ENCODE measurements at regions not wholly inside any gene's neighbourhood (a gene's known extent, or its start where the extent isn't known, plus 50 kb on each side); places are given as distances from the start of the nearest gene placed in this dataset.

DNA sequence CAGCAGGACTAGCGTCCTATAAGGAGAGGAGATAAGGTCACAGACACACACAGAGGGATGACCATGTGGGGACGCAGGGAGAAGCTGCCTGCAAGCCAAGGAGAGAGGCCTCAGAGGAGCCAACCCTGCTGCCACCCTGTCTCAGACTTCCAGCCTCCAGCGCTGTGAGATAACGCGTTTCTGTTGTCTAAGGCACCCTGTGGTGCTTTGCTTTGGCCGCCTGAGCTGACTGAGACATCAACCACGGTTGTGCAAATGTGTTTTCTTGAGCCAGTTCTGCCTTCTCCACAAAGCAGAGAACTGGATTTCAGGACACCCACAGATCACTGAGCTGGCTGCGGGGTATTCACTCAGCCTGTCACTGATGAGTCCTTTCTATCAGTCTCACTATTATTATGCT, 149.1 kb downstream of the NXNL2 start:
- no peak overlapping the region for H3K27ac ChIP-seq
- TF ChIP-seq, protein P1, sequence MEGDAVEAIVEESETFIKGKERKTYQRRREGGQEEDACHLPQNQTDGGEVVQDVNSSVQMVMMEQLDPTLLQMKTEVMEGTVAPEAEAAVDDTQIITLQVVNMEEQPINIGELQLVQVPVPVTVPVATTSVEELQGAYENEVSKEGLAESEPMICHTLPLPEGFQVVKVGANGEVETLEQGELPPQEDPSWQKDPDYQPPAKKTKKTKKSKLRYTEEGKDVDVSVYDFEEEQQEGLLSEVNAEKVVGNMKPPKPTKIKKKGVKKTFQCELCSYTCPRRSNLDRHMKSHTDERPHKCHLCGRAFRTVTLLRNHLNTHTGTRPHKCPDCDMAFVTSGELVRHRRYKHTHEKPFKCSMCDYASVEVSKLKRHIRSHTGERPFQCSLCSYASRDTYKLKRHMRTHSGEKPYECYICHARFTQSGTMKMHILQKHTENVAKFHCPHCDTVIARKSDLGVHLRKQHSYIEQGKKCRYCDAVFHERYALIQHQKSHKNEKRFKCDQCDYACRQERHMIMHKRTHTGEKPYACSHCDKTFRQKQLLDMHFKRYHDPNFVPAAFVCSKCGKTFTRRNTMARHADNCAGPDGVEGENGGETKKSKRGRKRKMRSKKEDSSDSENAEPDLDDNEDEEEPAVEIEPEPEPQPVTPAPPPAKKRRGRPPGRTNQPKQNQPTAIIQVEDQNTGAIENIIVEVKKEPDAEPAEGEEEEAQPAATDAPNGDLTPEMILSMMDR (IDR thresholded peaks at IDR 0.05), result no peak
- no peak for TF ChIP-seq ZFX (IDR thresholded peaks at IDR 0.05; ENCODE audit: borderline replicate concordance)

DNA sequence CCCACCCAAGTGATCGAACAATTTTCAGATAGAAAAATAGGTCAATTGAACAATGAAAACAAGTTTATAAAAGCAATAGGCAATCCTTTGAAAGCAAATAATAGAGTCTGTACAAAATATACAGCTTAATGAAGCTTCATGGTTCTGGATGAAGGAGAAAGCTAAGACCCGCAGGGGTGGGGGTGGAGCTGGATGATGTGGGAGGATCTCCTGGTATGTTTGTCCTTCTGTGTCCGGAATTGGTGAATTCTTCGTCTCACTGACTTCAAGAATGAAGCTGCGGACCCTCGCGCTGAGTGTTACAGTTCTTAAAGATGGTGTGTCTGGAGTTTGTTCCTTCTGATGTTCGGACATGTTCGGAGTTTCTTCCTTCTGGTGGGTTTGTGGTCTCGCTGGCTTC, 149.9 kb downstream of the NXNL2 start:
- TF ChIP-seq ZFX (IDR thresholded peaks at IDR 0.05; ENCODE audit: borderline replicate concordance), result no peak
- TF ChIP-seq, protein P1 (IDR thresholded peaks at IDR 0.05), result no peak

DNA sequence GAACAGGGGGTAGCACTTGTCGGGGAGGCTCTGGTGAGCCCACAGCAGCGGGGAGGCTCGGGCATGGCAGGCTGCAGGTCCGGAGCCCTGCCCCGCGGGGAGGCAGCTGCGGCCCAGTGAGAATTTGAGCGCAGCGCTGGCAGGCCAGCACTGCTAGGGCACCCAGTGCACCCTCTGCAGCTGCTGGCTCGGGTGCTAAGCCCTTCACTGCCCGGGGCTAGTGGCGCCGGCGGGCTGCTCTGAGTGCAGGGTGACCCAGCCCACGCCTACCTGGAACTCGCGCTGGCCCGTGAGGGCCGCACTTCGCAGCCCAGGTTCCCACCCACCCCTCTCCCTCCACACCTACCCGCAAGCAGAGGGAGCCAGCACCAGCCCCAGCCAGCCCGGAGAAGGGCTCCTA, 151.0 kb downstream of the NXNL2 start:
- no peak overlapping the region for H3K27ac ChIP-seq
- TF ChIP-seq ZFX (IDR thresholded peaks at IDR 0.05; ENCODE audit: borderline replicate concordance), result no peak
- TF ChIP-seq, protein P1 (IDR thresholded peaks at IDR 0.05), result no peak

More for the DNA sequence above, 149.9 kb downstream of the NXNL2 start:
- no peak overlapping the region for H3K27ac ChIP-seq

DNA sequence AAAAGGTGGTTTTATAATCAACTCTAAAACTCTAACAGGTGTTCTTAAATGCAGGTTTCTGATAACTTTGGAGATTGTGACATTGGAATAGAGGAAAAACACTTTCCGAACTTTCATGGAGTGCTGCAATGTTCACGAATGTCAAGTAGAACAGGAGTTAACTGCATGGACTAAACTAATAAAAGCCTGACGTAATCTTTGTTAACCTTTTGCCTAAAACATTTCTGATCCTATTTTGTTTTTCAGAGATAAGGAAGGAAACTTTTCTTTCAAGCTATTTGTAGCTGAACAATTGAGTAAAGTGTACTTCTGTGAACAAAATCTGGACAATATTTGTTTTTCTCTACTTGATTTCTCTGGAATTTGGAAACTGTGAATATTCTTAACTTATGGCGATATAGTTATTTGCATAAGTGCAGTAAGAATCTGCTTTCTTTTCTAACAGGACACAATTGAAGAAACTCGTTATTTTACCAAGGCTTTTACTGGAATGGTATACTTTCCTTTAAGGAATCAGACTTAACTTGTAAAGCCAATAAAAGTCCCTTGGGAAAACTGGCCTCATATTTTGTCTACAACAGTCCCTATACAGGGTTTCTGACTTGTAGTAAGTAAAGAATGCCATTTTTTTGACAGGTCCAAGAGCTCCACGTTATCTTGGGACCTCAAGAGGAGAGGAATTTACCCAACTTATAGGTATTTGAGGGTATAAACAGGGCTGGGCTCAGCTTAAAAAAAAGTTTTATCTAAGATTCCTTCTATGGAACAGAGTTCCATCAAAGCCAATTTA, 154.7 kb downstream of the NXNL2 start:
- no peak for TF ChIP-seq ZFX (IDR thresholded peaks at IDR 0.05; ENCODE audit: borderline replicate concordance)
- TF ChIP-seq, protein P1 (IDR thresholded peaks at IDR 0.05), result no peak
- no peak overlapping the region for H3K27ac ChIP-seq

DNA sequence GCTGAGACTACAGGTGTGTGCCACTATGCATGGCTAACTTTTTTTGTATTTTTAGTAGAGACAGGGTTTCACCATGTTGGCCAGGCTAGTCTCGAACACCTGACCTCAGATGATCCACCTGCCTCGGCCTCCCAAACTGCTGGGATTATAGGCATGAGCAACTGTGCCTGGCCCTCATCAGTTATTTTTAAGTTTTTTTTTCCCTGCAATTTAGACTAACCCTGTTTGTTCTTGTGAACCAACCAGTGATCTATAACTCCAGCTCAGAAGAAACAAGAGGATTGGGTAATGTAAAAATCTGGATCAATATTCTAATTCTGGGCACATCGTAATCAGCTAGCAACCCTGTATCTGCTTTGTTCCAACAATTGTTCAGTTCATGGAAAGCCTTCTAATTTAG, 155.7 kb downstream of the NXNL2 start:
- no peak overlapping the region for H3K27ac ChIP-seq
- TF ChIP-seq, protein P1 (IDR thresholded peaks at IDR 0.05), result no peak
- TF ChIP-seq ZFX (IDR thresholded peaks at IDR 0.05; ENCODE audit: borderline replicate concordance), result no peak

DNA sequence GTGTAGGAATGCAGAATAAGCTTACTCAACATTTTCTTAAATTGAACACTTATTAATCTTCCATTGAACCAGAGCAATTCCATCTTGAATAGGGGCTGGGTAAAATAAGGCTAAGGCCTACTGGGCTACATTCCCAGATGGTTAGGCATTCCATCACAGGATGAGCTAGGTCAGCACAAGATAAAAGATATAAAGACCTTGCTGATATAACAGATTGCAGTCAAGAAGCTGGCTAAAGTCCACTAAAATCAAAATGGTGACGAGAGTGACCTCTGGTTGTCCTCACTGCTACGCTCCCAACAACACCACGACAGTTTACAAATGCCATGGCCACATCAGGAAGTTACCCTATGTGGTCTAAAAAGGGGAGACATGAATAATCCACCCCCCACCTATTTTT, 156.1 kb downstream of the NXNL2 start:
- no peak for TF ChIP-seq ZFX (IDR thresholded peaks at IDR 0.05; ENCODE audit: borderline replicate concordance)
- TF ChIP-seq, protein P1 (IDR thresholded peaks at IDR 0.05), result no peak
- H3K27ac ChIP-seq, result no peak overlapping the region

DNA sequence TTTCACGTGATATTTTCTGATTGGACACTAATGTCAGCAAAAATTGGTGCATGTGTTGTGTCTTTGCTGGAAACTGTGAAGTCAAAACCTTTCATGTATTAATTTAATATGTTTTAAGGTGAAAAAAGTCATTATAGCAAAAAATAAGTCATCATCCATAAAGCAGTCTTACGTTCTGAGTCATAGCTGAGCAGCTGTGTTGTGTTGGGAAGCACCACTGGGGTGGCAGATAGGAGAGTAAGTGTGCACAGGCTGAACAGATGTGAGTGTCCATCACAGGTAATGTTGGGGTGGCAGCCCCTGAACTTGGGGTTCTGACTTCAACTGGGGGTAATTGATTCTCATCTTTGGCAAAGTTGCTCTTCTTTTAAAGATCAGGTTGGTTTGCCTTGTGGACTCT, 156.8 kb downstream of the NXNL2 start:
- TF ChIP-seq, protein P1 (IDR thresholded peaks at IDR 0.05), result no peak
- no peak for TF ChIP-seq ZFX (IDR thresholded peaks at IDR 0.05; ENCODE audit: borderline replicate concordance)
- H3K27ac ChIP-seq, result no peak overlapping the region

Data from 22Rv1 (cell line).